Nephron (organoid): ENCODE measurements at regions not wholly inside any gene's neighbourhood (a gene's known extent, or its start where the extent isn't known, plus 50 kb on each side); places are given as distances from the start of the nearest gene placed in this dataset.
A peak's percentile ranks its signal among the peaks of the same experiment; 100 is the strongest.

ENCODE experiments used
- H3K27ac Mint-ChIP-seq, 3 experiments: 2 replicates each; pipeline ENCODE4 v1.8.0; 2020; ENCODE audit warnings: mixed read lengths in 3 of 3, mild to moderate bottlenecking in 2 of 3, moderate library complexity in 1 of 3
- H3K27me3 Mint-ChIP-seq: 2 replicates; pipeline ENCODE4 v1.8.0; 2021; ENCODE audit warnings: low read depth, mild to moderate bottlenecking, moderate library complexity, mixed read lengths
- H3K36me3 Mint-ChIP-seq: 2 replicates; pipeline ENCODE4 v1.8.0; 2020; ENCODE audit warnings: low read depth, mixed read lengths
- H3K4me1 Mint-ChIP-seq: 2 replicates; pipeline ENCODE4 v1.8.0; 2020; ENCODE audit warnings: mixed read lengths
- H3K4me3 Mint-ChIP-seq, 3 experiments: 2 replicates each; pipeline ENCODE4 v1.8.0; 2020; ENCODE audit warnings: mild to moderate bottlenecking in 3 of 3, mixed read lengths in 3 of 3, moderate library complexity in 2 of 3
- H3K9me3 Mint-ChIP-seq: 2 replicates; pipeline ENCODE4 v1.8.0; 2020; ENCODE audit warnings: mixed read lengths
- CTCF ChIP-seq, 3 experiments: fragments of 200-600 bp; sonication (generic); IDR thresholded peaks; one replicate each; pipeline ENCODE4 v1.5.0; 2021; ENCODE audit warnings: antibody characterized with exemption in 3 of 3; ENCODE audit not compliant: unreplicated experiment in 3 of 3

- H3K27me3 Mint-ChIP-seq, result peaks cover 16% of the 10 kb centered on the region
- H3K9me3 Mint-ChIP-seq, result peaks cover 3% of the 10 kb centered on the region
- H3K36me3 Mint-ChIP-seq, result no peaks in the 10 kb centered on the region
- TF ChIP-seq CTCF (IDR thresholded peaks at IDR 0.05; ENCODE audit: unreplicated experiment in 3 of 3), result no peak
- H3K4me3 Mint-ChIP-seq, result no peak overlapping the region
- no peak overlapping the region for H3K27ac Mint-ChIP-seq
- peaks cover 29% of the 10 kb centered on the region for H3K4me1 Mint-ChIP-seq
Observed at GRCh38 chr4:3641501-3641900, 109.3 kb upstream of the LRPAP1 start.

GRCh38 chr4:3640587-3640962 lies 108.4 kb upstream of the LRPAP1 start:
- peaks cover 21% of the 10 kb centered on the region for H3K27me3 Mint-ChIP-seq
- TF ChIP-seq CTCF (IDR thresholded peaks at IDR 0.05; ENCODE audit: unreplicated experiment in 3 of 3), result no peak
- peaks cover 3% of the 10 kb centered on the region for H3K9me3 Mint-ChIP-seq
- peaks cover 29% of the 10 kb centered on the region for H3K4me1 Mint-ChIP-seq
- H3K27ac Mint-ChIP-seq, result peak overlapping the region in 2 of 3 experiments; percentile 25 to 31
- no peaks in the 10 kb centered on the region for H3K36me3 Mint-ChIP-seq
- no peak overlapping the region for H3K4me3 Mint-ChIP-seq

- Mint-ChIP-seq H3K27me3 (peaks cover 20% of the 10 kb centered on the region), H3K4me3 (no peak overlapping the region)
Observed at GRCh38 chr4:3639613-3640586, 107.7 kb upstream of the LRPAP1 start.

GRCh38 chr4:3638080-3638795 lies 106.0 kb upstream of the LRPAP1 start:
- Mint-ChIP-seq H3K9me3 (peaks cover 3% of the 10 kb centered on the region), H3K27me3 (peaks cover 13% of the 10 kb centered on the region), H3K36me3 (no peaks in the 10 kb centered on the region), H3K27ac (peak overlapping the region; percentile 72 to 92 (median 84)), H3K4me1 (peaks cover 34% of the 10 kb centered on the region), H3K4me3 (no peak overlapping the region)
- no peak for TF ChIP-seq CTCF (IDR thresholded peaks at IDR 0.05; ENCODE audit: unreplicated experiment in 3 of 3)

More at GRCh38 chr4:3639613-3640586, 107.7 kb upstream of the LRPAP1 start:
- peak overlapping the region in 2 of 3 experiments; percentile 34 to 47 for H3K27ac Mint-ChIP-seq
- H3K36me3 Mint-ChIP-seq, result no peaks in the 10 kb centered on the region
- peaks cover 3% of the 10 kb centered on the region for H3K9me3 Mint-ChIP-seq
- peaks cover 33% of the 10 kb centered on the region for H3K4me1 Mint-ChIP-seq
- TF ChIP-seq CTCF (IDR thresholded peaks at IDR 0.05; ENCODE audit: unreplicated experiment in 3 of 3), result no peak

GRCh38 chr4:3637326-3638016 lies 105.2 kb upstream of the LRPAP1 start:
- peaks cover 11% of the 10 kb centered on the region for H3K27me3 Mint-ChIP-seq
- no peaks in the 10 kb centered on the region for H3K36me3 Mint-ChIP-seq
- peak overlapping the region in 2 of 3 experiments; percentile 28 to 54 for H3K4me3 Mint-ChIP-seq
- peaks cover 34% of the 10 kb centered on the region for H3K4me1 Mint-ChIP-seq
- peak overlapping the region; percentile 72 to 92 (median 84) for H3K27ac Mint-ChIP-seq
- peaks cover 5% of the 10 kb centered on the region for H3K9me3 Mint-ChIP-seq
- TF ChIP-seq CTCF (IDR thresholded peaks at IDR 0.05; ENCODE audit: unreplicated experiment in 3 of 3), result no peak
